ENCODE measurements at regions not wholly inside any gene's neighbourhood (a gene's known extent, or its start where the extent isn't known, plus 50 kb on each side); places are given as distances from the start of the nearest gene placed in this dataset.

DNA sequence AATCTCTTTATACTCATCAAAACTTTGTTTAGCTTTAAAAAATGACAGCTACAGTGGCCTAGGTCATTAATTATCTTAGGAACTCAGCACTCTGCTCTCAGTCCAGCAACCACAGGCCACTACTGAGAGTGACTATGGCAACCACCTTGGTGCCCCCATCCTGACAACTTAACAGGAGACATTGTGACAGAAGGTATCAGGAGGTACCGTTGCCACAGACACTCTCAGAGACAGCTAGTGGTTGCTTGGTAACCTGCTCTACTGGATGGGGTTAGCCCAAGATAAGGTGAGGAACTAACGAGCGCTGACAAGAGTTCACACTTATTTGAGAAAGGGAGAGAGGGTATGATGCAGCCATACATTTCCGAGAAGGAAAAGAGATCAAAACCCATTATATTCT is 76.1 kb upstream of the TFAP2D start:
- no TSS peak for BruUV-seq (replicated peaks)
- Histone ChIP-seq H3K9me3 (ENCODE audit: control insufficient read depth, insufficient read depth, low read depth, low read length) (no peaks in the 10 kb centered on the region), H3K4me3 (ENCODE audit: low read depth in 2 of 2, low read length in 2 of 2) (no peak overlapping the region), H3K36me3 (ENCODE audit: control insufficient read depth, insufficient read depth, low read length) (no peaks in the 10 kb centered on the region), H3K27me3 (ENCODE audit: control insufficient read depth, insufficient read depth, low read length) (no peaks in the 10 kb centered on the region), H3K4me1 (ENCODE audit: control insufficient read depth, insufficient read depth, low read length) (no peaks in the 10 kb centered on the region), H3K27ac (ENCODE audit: low read length) (no peak overlapping the region)
- DNase-seq (ENCODE audit: low read depth, low spot score) (no peak), ATAC-seq (no peak)
- POLR2A ChIA-PET = no interaction called here
- CTCF ChIA-PET = no interaction called here
- intact Hi-C loops (cut with micrococcal nuclease; ENCODE audit: unreplicated experiment) = no loop called here
- TF ChIP-seq, protein P1, sequence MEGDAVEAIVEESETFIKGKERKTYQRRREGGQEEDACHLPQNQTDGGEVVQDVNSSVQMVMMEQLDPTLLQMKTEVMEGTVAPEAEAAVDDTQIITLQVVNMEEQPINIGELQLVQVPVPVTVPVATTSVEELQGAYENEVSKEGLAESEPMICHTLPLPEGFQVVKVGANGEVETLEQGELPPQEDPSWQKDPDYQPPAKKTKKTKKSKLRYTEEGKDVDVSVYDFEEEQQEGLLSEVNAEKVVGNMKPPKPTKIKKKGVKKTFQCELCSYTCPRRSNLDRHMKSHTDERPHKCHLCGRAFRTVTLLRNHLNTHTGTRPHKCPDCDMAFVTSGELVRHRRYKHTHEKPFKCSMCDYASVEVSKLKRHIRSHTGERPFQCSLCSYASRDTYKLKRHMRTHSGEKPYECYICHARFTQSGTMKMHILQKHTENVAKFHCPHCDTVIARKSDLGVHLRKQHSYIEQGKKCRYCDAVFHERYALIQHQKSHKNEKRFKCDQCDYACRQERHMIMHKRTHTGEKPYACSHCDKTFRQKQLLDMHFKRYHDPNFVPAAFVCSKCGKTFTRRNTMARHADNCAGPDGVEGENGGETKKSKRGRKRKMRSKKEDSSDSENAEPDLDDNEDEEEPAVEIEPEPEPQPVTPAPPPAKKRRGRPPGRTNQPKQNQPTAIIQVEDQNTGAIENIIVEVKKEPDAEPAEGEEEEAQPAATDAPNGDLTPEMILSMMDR (IDR thresholded peaks at IDR 0.05) = no peak
- no peak for TF ChIP-seq POLR2AphosphoS5 (IDR thresholded peaks at IDR 0.05; ENCODE audit: low read depth, low read length)
- no peak for TF ChIP-seq TCF7L2 (IDR thresholded peaks at IDR 0.05; ENCODE audit: low read depth, low read length)
- TF ChIP-seq, protein P2, sequence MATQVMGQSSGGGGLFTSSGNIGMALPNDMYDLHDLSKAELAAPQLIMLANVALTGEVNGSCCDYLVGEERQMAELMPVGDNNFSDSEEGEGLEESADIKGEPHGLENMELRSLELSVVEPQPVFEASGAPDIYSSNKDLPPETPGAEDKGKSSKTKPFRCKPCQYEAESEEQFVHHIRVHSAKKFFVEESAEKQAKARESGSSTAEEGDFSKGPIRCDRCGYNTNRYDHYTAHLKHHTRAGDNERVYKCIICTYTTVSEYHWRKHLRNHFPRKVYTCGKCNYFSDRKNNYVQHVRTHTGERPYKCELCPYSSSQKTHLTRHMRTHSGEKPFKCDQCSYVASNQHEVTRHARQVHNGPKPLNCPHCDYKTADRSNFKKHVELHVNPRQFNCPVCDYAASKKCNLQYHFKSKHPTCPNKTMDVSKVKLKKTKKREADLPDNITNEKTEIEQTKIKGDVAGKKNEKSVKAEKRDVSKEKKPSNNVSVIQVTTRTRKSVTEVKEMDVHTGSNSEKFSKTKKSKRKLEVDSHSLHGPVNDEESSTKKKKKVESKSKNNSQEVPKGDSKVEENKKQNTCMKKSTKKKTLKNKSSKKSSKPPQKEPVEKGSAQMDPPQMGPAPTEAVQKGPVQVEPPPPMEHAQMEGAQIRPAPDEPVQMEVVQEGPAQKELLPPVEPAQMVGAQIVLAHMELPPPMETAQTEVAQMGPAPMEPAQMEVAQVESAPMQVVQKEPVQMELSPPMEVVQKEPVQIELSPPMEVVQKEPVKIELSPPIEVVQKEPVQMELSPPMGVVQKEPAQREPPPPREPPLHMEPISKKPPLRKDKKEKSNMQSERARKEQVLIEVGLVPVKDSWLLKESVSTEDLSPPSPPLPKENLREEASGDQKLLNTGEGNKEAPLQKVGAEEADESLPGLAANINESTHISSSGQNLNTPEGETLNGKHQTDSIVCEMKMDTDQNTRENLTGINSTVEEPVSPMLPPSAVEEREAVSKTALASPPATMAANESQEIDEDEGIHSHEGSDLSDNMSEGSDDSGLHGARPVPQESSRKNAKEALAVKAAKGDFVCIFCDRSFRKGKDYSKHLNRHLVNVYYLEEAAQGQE (IDR thresholded peaks at IDR 0.05; ENCODE audit: insufficient read depth in 1 of 2, low read depth in 2 of 2, low read length in 1 of 2) = no peak
- TF ChIP-seq SIN3A (IDR thresholded peaks at IDR 0.05; ENCODE audit: borderline replicate concordance, insufficient read depth, low read depth, low read length) = no peak
- in situ Hi-C loops (cut with HindIII; ENCODE audit: low pct_unique_long_range_greater_than_20kb, low sequenced_read_pairs) = no loop called here

DNA sequence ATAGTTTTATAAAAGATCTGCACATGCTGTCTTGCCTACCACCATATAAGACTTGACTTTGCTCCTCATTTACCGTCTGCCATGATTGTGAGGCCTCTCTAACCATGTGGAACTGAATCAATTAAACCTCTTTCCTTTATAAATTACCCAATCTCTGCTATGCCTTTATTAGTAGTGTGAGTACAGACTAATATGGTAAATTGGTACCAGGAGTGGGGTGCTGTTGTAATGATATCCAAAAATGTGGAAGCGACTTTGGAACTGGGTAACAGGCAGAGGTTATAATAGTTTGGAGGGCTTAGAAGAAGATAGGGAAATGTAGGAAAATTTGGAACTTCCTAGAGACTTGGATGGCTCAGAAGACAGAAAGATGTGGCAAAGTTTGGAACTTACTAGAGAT is 64.2 kb upstream of the TFAP2D start:
- TF ChIP-seq, protein P1 (IDR thresholded peaks at IDR 0.05) = no peak
- TF ChIP-seq POLR2AphosphoS5 (IDR thresholded peaks at IDR 0.05; ENCODE audit: low read depth, low read length) = no peak
- TF ChIP-seq TCF7L2 (IDR thresholded peaks at IDR 0.05; ENCODE audit: low read depth, low read length) = no peak
- TF ChIP-seq, protein P2 (IDR thresholded peaks at IDR 0.05; ENCODE audit: insufficient read depth in 1 of 2, low read depth in 2 of 2, low read length in 1 of 2) = no peak
- no peak for TF ChIP-seq SIN3A (IDR thresholded peaks at IDR 0.05; ENCODE audit: borderline replicate concordance, insufficient read depth, low read depth, low read length)
- H3K27me3 ChIP-seq (ENCODE audit: control insufficient read depth, insufficient read depth, low read length) = no peaks in the 10 kb centered on the region
- CTCF ChIA-PET = no interaction called here
- ATAC-seq (no peak), DNase-seq (ENCODE audit: low read depth, low spot score) (no peak)
- POLR2A ChIA-PET = no interaction called here
- H3K4me3 ChIP-seq (ENCODE audit: low read depth in 2 of 2, low read length in 2 of 2) = no peak overlapping the region
- in situ Hi-C loops (cut with HindIII; ENCODE audit: low pct_unique_long_range_greater_than_20kb, low sequenced_read_pairs) (no loop called here), intact Hi-C loops (cut with micrococcal nuclease; ENCODE audit: unreplicated experiment) (no loop called here)
- H3K36me3 ChIP-seq (ENCODE audit: control insufficient read depth, insufficient read depth, low read length) = no peaks in the 10 kb centered on the region
- H3K4me1 ChIP-seq (ENCODE audit: control insufficient read depth, insufficient read depth, low read length) = no peaks in the 10 kb centered on the region
- BruUV-seq (replicated peaks) = no TSS peak
- H3K27ac ChIP-seq (ENCODE audit: low read length) = no peak overlapping the region
- H3K9me3 ChIP-seq (ENCODE audit: control insufficient read depth, insufficient read depth, low read depth, low read length) = peaks cover 6% of the 10 kb centered on the region; the same call in 1 of the 2 replicates
